Activated CD4-positive, CD25-positive, alpha-beta regulatory T cell (primary cell): ENCODE measurements at regions not wholly inside any gene's neighbourhood (a gene's known extent, or its start where the extent isn't known, plus 50 kb on each side); places are given as distances from the start of the nearest gene placed in this dataset.

ENCODE experiments used
- DNase-seq, 4 experiments: peaks; one replicate each; lab custom pipeline; 2025; lab: John Stamatoyannopoulos, UW

GRCh38 chr14:22039938-22040780 is 366.5 kb upstream of the OR4E1 start:
- peak in 1 of 4 experiments; percentile 1 for DNase-seq

- no peak for DNase-seq
These were observed 363.1 kb upstream of the OR4E1 start for GRCh38 chr14:22036541-22037239.

GRCh38 chr14:22026527-22026926 is 352.9 kb upstream of the OR4E1 start:
- no peak for DNase-seq

GRCh38 chr14:22025879-22026278 is 352.3 kb upstream of the OR4E1 start:
- DNase-seq: no peak

- DNase-seq: no peak
These were observed 350.5 kb upstream of the OR4E1 start for GRCh38 chr14:22024137-22024536.

- DNase-seq: no peak
These were observed 345.3 kb upstream of the OR4E1 start for GRCh38 chr14:22018890-22019289.

- DNase-seq: no peak
These were observed 338.8 kb upstream of the OR4E1 start for GRCh38 chr14:22012452-22012851.

GRCh38 chr14:22011253-22011642 is 337.6 kb upstream of the OR4E1 start:
- DNase-seq: no peak

GRCh38 chr14:22010545-22011252 is 337.1 kb upstream of the OR4E1 start:
- no peak for DNase-seq

GRCh38 chr14:22008766-22009165 is 335.1 kb upstream of the OR4E1 start:
- DNase-seq: no peak

- DNase-seq: no peak
These were observed 334.3 kb upstream of the OR4E1 start for GRCh38 chr14:22007784-22008412.

- DNase-seq: no peak
These were observed 333.7 kb upstream of the OR4E1 start for GRCh38 chr14:22007363-22007762.

- DNase-seq: no peak
These were observed 329.8 kb upstream of the OR4E1 start for GRCh38 chr14:22003461-22003860.

GRCh38 chr14:22002860-22003284 is 329.3 kb upstream of the OR4E1 start:
- peak; percentile 3 to 42 (median 32) for DNase-seq

GRCh38 chr14:21999402-21999801 is 325.8 kb upstream of the OR4E1 start:
- DNase-seq: no peak

- no peak for DNase-seq
These were observed 323.7 kb upstream of the OR4E1 start for GRCh38 chr14:21997300-21997699.

GRCh38 chr14:21995332-21995731 is 321.7 kb upstream of the OR4E1 start:
- no peak for DNase-seq

- no peak for DNase-seq
These were observed 320.2 kb upstream of the OR4E1 start for GRCh38 chr14:21993837-21994236.

- DNase-seq: no peak
These were observed 319.5 kb upstream of the OR4E1 start for GRCh38 chr14:21993070-21993469.

- DNase-seq: no peak
These were observed 317.5 kb upstream of the OR4E1 start for GRCh38 chr14:21991130-21991529.

- DNase-seq: no peak
These were observed 316.5 kb upstream of the OR4E1 start for GRCh38 chr14:21990116-21990515.

- no peak for DNase-seq
These were observed 315.5 kb upstream of the OR4E1 start for GRCh38 chr14:21989090-21989489.
